ENCODE measurements at regions not wholly inside any gene's neighbourhood (a gene's known extent, or its start where the extent isn't known, plus 50 kb on each side); places are given as distances from the start of the nearest gene placed in this dataset.

DNA sequence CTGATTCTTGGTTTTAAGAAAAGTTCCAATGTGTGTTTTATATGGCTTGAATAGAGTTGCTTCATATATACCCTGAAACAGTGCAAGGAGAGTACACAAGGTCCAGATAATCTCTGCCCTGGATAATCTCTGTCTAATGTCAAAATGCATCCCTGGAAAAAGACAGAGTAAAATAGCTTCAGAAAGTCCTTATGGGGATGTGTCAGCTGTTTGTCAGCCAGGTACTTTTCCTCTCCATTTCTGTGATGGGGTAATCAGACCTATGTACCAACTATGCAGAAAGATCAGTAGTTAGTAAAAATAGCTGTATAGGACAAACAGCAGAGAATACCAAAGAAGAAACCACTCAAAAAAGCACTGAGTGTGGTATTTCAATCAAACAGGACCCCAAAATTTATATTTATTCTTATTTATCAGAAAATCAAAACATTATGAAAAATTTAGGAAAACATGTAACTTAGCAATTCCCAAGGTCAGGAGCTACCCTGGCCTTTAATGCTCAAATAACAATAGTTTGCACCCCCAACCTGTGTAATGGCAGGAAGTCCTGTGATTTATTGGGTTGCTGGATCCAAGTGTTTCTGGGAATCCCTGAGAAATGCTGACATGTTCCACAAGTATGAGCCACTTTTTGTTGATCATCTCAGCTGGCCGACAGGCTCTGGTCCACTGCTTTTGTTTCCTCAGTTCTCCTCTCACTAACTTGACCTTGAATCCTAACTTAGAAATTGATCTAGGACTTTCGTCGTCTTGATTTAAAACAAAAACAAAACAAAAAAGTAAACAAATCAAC, 69.6 kb downstream of the MDH1 start:
- DNase-seq, result no peak

DNA sequence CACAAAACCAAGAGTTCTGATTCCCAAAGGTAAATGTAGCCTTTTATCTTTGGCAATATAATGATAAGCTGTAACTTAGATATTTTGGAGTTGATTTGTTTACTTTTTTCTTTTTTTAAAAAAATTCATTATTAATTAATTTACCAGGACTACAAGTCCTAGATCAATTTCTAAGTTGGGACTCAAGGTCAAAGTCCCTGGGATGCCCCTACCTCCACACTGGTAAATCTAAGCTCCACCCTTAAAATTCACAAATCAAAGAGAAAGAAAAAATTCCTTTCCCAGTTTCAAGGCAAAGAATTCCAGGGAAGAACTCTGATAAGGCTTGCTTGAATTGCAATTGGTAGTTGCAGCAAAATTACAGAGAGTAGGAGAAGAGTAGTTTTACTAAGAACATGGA, 71.3 kb downstream of the MDH1 start:
- DNase-seq, result no peak

DNA sequence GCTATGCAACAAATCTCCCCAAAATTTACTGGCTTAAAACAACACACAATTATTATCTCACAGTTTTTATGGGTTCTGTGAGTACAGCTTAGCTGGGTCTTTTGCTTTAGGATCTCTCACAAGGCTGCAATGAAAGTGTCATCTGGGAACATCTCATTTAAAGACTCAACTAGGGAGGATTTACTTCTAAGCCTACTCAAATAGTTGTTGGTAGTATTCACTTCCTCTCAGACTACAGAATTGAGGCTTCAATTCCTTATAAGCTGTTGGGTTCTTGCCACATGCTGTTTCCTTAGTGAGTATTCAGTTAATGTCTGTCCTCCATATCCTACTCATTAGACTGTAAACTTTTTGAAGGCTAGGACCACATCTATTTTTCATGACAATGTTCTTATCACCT, 72.3 kb downstream of the MDH1 start:
- DNase-seq, result peak in 1 of 3 donors; percentile 85

DNA sequence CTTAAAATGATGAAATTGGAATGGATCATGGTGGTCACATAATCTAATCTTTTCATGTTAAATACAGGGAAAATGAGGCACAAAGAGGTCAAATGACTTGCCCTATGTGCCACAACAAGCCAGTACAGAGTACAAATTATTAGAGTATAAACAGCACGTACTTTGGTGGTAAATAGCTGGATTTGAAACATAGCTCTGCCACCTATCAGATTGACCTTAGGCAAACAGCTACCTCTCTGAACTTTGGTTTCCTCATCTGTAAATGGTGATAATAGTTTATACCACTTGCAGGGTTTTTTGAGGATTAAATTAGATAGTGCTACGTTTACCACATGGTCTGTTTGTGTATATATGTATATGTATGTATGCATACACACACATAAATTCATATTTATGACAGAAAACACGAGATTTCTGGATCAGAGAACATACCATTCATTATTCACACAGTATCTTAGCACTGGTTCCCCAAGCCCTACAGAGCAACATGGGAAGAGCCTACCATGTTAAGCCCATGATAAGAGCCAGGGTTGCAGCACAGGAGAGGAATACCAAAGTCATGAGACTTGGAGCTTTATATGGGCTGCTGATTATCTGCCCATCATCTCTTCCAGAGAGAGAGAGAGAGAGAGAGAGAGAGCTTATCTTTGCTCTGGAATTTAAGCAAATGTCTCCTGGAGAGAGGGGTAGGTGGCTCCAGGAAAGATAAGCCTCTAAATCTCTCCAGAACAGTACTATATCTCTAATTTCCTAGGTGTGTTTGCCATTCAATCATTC, 73.5 kb downstream of the MDH1 start:
- DNase-seq, result no peak

DNA sequence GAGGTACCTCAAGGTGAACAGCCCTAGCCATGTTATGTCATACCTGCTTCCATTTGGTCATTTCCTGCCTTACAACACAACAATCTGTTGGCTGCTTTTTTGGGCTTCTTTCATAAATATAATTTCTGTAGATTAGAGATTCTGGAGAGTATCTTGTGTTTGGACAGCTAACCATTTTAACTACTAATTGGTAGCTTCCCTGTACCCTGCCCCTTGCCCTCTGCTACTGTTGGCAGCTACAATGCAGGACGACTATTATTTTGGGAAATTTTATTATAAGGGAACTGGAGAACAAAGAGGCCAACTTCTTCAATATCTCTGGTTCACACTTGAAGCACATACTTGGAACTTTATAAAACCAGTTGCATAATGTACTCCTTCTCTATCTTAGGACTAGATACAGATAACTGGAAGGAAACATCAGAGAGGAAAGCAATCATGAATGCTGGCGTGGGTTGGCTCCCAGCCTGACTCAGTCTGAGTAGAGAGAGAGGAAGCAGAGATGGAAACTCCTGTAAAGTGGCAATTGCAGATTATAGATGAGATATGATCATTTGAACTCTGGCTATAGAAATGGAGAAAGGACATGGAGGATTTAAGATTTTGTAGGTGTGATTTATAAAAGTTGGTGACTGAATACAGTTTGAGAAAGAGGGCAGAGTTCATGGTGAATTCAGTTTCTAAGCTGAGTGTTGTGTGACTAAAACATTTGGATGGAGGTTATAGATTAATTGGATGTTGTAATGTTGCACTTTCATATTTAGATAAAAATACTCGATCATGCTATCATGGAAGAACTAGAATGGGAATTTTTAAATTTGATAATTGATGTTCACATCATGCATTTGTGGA, 74.5 kb downstream of the MDH1 start:
- no peak for DNase-seq

DNA sequence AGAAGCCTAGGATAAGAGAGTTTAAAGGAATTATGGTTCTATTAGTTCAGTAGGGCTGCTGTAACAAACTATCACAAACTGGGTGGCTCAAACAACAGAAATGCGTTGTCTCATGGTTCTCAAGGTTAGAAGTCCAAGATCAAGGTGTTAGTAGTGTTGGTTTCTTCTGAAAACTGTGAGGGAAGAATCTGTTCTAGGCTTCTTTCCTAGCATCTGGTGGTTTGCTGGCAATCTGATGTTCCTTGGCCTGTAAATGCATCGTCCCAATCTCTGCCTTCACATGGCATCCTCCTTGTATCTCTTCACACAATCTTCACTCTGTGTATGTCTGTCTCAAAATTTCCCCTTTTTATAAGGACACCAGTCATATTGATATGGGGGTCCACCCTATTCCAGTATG, 76.3 kb downstream of the MDH1 start:
- no peak for DNase-seq

DNA sequence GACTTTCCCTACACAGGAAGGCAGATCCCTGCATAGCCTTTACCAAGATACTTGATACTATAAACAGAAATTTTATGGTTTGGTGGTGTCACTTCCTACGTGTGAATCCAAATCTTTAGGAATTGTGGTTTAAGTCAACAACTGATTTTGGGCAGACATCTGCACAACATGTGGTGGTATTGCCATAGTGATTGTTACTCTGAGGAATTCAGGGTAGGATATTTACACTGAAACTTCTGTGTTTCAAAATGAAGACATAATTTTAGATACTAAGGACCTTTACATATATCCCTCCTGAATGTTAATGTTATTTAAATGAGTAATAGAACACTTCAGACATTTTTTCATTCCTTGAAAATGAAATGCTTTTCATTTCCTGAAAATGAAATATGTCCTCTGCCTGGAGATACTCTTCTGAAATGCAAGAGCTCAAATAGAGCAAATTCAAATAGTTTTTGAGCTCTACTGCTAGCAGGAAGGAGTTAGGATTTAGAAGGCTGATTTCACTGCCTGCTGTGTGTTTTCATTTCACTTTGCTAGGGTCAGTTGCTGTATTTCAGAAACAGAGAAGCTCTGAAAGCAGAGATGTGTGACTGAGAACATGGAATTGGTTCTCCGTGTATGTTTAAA, 77.2 kb downstream of the MDH1 start:
- DNase-seq, result peak in 2 of 3 donors; percentile 65 to 81

DNA sequence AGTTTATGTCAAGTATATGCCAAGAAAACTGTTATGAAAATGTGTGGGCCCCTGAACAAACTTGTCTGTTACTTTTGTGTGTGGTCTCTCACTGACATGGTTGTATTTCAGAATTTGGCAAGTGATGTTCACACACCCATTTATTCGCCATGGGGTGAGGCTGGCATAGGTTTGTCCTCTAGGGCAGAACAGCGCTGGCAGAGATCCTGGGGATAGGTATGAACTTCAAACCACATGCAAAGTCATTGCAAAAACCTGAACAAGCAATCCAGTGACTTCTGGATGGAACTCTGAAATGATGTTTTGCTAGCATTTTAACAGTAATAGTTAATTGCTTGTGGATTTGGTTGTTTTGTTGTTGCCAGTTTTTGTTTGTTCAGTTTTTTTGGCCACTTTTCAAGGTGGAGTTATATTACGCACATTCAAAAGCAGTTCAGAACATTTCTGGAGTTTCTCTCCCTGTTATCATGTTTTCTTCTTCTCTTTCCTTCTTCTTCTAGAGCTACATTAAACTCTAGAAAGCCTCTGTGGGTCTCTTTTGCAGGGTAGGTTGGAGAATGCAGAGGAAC, 78.5 kb downstream of the MDH1 start:
- DNase-seq, result peak in 1 of 3 donors; percentile 27

DNA sequence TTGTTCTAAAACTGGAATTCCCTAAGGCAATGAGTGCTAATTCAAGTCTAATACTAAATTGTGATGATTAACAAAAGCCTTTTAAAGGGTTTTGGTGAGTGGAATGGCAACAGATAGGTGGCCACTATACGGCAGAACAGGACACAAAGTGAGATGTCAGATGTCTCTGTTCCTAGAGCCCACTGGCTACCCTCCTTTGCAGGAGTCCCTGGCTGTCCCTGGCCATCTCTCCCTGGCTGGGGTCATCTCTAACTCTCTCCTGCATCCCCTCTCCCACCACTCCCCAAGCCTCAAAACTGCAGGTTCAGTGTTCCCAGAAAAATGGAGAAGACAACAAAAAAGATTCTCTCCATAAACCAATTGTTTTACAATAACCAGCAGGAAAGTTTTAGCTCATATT, 79.2 kb downstream of the MDH1 start:
- no peak for DNase-seq

DNA sequence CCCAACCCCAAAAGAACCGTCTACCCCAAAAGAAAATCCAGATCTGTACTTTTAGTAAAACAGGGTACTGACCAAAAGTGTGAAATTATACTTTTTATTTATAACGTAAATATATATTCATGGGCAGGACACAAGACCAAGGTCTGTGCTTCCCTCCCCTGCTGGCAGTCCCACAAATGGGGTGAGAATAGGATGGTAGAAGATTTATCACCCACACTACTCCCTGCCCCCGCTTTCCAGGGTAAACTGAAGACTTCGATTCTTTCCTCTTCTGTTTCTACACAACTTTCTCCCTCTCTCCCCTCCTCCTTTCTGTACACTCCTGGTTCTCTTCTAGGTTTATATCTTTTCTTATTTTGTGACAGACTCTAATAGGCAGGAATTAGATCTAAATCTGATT, 79.7 kb downstream of the MDH1 start:
- no peak for DNase-seq

DNA sequence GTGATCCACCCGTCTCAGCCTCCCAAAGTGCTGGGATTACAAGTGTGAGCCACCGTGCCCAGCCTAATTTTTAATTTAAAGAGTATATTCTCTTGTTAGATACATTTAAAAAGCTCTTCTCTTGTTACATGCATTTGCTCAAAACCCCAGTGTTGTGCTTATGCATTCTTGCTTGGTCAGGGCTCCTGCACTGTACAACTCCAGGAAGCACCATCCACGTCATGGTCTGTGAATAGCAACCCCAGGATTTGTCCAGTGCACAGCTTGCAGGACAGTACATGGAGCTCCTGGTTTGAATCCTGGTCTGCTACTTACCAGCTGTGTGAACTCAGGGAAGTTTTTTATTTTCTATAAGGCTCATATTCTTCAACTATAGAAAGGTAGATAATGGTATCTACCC, 80.8 kb downstream of the MDH1 start:
- no peak for DNase-seq

DNA sequence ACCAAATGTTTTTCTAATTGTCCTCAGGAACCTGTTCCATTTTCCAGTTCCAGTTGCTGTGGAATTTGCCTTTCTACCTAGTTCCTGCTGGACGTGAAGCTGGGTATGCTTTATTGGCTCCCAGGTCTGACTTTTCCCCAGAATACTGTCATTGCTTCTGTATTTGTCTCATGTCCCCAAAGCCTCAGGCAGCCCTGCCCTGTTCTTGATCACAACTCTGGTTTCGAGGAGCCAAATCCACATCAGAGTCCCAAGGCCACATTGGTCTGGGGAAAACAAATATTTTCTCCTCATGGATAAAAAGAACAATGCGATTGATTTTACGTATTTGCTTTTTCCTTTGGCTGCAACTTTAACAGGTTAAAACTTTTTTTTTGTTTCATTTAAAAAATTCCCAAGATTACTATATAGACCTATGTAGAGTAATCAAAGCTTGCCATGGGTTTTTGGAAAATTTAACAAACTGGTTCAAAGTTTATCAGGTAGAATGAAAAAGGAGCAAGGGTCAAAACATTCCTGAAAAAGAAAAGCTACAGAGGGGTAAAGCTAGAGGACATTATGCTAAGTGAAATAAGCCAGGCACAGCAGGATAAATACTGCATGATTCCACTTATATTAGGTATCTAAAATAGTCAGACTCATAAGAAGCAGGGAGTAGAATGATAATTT, 85.2 kb downstream of the MDH1 start:
- DNase-seq, result no peak

DNA sequence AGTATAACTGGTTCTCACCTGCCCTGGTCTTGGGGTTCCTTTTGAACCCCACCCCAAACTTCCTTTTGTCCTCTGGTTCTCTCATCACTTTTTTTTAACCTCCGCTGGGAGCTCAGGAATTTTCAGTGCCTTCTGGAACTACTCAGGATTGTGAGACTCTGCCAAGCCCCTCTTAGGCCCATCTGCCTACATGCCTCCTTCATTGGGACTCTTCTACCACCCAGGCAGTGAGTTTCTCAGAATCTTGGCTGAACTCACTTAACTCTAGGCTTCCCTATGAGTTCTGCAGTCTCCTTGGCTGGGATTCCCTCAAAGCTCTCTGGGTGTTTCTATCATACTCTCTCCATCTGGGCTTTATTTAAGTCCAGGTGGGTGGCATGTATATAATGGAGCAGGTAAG, 86.3 kb downstream of the MDH1 start:
- peak in 1 of 3 donors; percentile 12 for DNase-seq

DNA sequence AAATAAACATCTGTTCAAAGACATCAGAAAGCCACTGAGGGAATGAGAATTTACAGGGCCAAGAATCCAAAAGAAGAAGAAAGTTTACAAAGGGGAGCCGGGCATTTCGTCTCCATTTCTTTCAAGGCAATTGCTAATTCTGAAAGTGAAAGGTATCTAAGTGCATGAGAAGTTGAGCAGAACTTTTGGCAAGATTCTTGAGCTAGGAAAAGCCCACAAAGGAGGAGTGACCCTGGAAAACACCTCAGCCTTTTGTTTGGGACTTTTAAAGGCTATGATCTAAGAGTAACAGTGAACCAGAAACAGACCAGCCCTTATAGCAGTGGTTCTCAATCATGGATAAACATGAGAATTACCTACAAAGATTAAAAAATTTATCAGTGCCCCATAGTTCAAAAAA, 87.4 kb downstream of the MDH1 start:
- no peak for DNase-seq

DNA sequence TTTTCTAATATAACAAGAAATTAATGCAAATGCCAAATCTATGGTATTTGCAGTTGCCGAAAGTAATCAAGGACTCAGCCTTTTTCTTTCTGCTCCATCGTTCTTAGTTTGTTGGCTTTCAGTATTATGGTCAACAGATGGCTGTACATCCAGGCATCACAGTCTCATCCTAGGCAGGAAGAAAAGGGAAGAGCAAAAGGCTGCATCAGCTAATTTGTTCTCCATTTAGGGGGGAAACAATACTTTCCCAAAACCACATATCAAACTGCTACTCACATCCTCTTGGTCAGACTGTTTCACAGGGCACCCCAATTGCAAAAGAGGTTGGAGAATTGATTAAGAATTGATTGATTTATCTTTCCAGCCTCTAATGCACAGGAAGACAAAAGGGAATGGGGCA, 89.3 kb downstream of the MDH1 start:
- no peak for DNase-seq

DNA sequence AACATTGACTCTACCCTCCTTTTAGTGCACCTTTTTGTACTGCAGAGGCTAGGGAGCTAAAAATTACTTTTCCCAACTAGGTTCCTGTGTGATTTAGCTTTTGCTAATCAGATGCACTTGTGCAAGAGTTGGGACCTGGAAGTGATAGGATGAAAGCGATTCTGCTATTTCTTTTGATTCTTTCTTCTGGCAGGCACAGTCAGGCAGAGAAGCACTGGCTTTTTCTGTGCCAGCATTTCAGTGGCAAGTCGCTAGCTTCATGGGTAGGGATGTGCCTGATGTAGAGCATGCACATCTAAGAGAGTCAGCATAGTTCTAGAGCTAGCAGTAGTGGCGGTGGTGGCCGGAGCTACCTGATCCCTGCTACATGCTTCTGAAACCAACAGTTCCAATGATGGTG, 89.8 kb downstream of the MDH1 start:
- no peak for DNase-seq

DNA sequence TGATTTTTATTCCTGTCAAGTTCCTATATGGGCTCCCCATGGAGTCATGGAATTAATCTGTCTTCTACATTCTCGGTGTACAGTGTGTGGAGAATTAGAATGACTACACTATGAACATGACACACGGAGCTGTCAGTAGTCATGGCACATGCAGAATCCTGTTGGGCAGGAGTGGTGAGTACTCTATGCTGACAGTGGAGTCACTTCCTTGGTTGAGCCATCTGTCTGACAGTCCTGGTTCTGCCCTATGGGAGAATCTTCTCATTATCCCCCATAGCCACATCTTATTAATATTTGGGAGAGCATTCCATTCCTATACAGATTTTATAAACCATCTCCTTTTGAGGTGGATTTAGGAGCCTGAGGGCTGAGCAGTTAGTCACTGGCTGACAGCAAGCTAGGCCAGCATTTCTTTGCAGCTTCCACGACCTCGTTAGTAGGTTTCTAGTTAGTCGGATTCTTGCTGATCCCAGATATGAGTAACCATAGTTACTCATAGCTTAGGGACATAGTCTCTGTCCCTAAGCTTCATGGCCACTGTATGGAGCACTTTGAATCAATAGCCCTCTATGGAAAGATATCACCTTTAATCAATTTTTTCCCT, 90.6 kb downstream of the MDH1 start:
- no peak for DNase-seq

DNA sequence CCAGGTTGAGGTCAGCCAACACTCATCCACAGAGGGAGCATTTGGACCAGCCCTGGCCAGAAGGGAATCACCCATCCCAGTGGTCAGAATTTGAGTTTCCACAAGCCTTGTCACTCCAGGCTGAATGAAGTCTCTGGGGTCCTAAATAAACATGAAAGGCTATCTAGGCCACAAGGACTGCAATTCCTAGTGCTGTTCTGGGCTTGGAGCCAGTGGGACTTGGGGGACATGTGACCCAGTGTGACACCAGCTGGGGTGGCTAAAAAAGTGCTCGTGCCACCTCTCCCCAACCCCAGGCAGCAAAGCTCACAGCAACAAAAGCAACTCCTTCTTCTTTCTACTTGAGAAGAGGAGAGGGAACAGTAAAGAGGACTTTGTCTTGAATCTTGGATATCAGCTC, 91.7 kb downstream of the MDH1 start:
- DNase-seq, result no peak

DNA sequence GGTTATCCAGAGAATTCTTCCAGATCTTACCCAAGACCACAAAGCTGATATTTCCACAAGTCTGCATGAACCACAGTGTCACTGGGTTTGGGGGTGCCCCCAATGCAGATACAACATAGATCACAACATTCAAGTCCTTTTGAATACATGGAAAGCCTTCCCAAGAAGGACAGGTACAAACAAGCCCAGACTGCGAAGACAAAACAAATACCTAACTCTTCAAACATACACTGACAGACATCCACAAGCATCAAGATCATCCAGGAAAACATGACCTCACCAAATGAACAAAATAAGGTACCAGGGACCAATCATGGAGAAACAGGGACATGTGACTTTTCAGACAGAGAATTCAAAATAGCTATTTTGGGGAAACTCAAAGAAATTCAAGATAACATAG, 93.1 kb downstream of the MDH1 start:
- no peak for DNase-seq

DNA sequence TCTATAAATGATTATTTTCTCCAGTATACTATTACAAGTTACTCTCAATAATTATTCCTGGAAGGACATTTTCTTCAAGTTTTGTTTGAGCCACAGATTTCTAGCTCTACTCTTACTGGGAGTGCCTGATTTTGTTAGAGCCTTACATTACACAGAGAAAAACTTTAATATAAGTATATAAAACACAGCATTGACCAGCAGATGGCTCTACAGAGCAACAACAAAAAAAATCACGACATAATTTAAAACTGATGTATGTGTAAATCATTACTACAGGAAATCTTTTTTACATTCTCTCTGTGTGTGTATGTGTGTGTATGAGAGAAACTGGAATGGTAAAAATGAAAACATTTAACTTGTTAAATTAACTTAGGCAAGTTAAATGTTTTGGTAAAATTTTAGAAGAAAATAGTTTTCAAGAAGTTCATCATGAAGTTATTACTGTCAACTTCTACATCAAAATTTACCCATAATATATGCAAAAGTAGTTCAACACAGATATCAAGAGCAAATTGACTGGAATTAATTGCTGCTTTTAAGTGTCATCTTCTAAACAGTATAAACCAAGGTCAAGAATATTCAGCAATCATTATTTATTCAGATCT, 103.3 kb downstream of the MDH1 start:
- peak; percentile 59 to 81 (median 64) for DNase-seq
